GM12892 (cell line): ENCODE measurements at regions not wholly inside any gene's neighbourhood (a gene's known extent, or its start where the extent isn't known, plus 50 kb on each side); places are given as distances from the start of the nearest gene placed in this dataset.

Experiments
- POLR2A ChIP-seq: IDR thresholded peaks from 2 replicates; pipeline ENCODE4 v1.6.1; 2011; ENCODE audit warnings: low read depth, low read length, control low read depth
- POLR2AphosphoS5 ChIP-seq: IDR thresholded peaks from 2 replicates; pipeline ENCODE4 v1.6.1; 2011; ENCODE audit warnings: low read depth, low read length, control low read depth
- TAF1 ChIP-seq: IDR thresholded peaks from 2 replicates; pipeline ENCODE4 v1.6.1; 2011; ENCODE audit warnings: low read depth, mild to moderate bottlenecking, control low read depth, low read length, borderline replicate concordance

DNA sequence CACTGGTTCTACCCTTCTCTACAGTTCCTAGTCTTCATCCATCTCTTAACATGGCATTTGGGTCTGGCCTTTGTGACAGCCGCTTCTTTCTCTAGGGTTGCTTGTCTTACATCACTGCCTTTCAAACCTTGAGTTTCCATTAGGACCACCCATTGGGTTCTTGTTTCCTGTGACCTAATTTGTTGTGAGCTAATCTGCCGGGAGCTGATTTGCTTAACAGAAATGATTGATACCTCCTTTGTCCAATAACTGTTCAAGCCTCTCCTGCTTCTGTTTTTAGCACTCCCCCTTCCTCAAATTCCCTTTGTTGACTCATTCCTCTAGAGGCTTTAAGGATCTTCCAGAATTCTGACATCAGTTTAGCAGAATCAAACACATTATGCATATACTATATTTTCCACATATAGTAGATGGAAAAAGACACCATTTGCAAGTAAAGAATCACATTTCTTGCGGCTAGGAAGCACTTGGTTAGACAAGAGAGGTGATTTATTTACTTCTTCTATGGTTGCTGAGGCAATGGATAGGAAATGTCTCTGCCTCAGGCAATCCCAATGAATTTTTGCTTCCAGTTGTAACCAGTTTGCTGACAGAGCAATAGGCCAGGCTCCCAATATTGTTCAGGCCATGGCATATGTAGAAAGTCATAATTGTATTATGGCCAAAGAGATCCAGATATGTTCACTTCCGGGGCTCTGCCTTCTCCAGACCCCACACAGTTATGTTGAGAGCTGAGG, 130.7 kb downstream of the SNX19 start:
- TF ChIP-seq POLR2A, result no peak
- no peak for TF ChIP-seq POLR2AphosphoS5
- TF ChIP-seq TAF1, result no peak
